Left ventricle myocardium superior (tissue), 1 donor: ENCODE measurements at regions not wholly inside any gene's neighbourhood (a gene's known extent, or its start where the extent isn't known, plus 50 kb on each side); places are given as distances from the start of the nearest gene placed in this dataset.
"Not testable (repeated sequence)": the region's sequence is repeated elsewhere in the genome, so short reads cannot be mapped to it uniquely, and the experiment has no call there.

Experiments
- ATAC-seq: fragments of 200-7000 bp; cut with Tn5 transposase; one replicate; pipeline ENCODE4 v1.9.1; 2020; ENCODE audit warnings: mild to moderate bottlenecking, moderate library complexity
- DNase-seq: peaks from one replicate; pipeline ENCODE4 v3.0.0-alpha.2; 2020
- intact Hi-C: fragments of 100-400 bp; cut with micrococcal nuclease; formaldehyde crosslinking; loops from one replicate; pipeline ENCODE4 v1.11.0; 2022
- donor health status: DM: no; HTN: yes; CAD: no; lungs with severe emphysema.

GRCh38 chrX:20727447-20727846 is 460.7 kb upstream of the RPS6KA3 start:
- DNase-seq (no peak), ATAC-seq (no peak)
- intact Hi-C loops, result no loop called here

- no peak for ATAC-seq
- no peak for DNase-seq
- intact Hi-C loops, result no loop called here
Measured at GRCh38 chrX:20720954-20721626, 454.4 kb upstream of the RPS6KA3 start.

GRCh38 chrX:20718592-20719380 is 452.1 kb upstream of the RPS6KA3 start:
- DNase-seq (no peak), ATAC-seq (no peak)
- intact Hi-C loops, result no loop called here

- intact Hi-C loops, result no loop called here
- ATAC-seq (no peak), DNase-seq (no peak)
Measured at GRCh38 chrX:20715176-20715575, 448.5 kb upstream of the RPS6KA3 start.

- no peak for DNase-seq
- no peak for ATAC-seq
- intact Hi-C loops, result no loop called here
Measured at GRCh38 chrX:20712811-20713210, 446.1 kb upstream of the RPS6KA3 start.

- ATAC-seq (no peak), DNase-seq (no peak)
- intact Hi-C loops, result no loop called here
Measured at GRCh38 chrX:20711366-20711765, 444.7 kb upstream of the RPS6KA3 start.

GRCh38 chrX:20693078-20693477 is 426.4 kb upstream of the RPS6KA3 start:
- DNase-seq, result no peak
- ATAC-seq, result no peak
- intact Hi-C loops, result no loop called here

GRCh38 chrX:20686256-20686655 is 419.5 kb upstream of the RPS6KA3 start:
- ATAC-seq (no peak), DNase-seq (no peak)
- intact Hi-C loops, result no loop called here

GRCh38 chrX:20685652-20686051 is 418.9 kb upstream of the RPS6KA3 start:
- intact Hi-C loops, result no loop called here
- ATAC-seq (no peak), DNase-seq (no peak)

GRCh38 chrX:20681683-20682082 is 415.0 kb upstream of the RPS6KA3 start:
- no peak for DNase-seq
- intact Hi-C loops, result no loop called here
- no peak for ATAC-seq

GRCh38 chrX:20680998-20681397 is 414.3 kb upstream of the RPS6KA3 start:
- intact Hi-C loops, result no loop called here
- ATAC-seq (no peak), DNase-seq (no peak)

- intact Hi-C loops, result no loop called here
- no peak for DNase-seq
- ATAC-seq, result no peak
Measured at GRCh38 chrX:20672476-20672875, 405.8 kb upstream of the RPS6KA3 start.

GRCh38 chrX:20671746-20672145 is 405.0 kb upstream of the RPS6KA3 start:
- intact Hi-C loops, ATAC-seq, DNase-seq: not testable (repeated sequence)

- ATAC-seq (no peak), DNase-seq (no peak)
- intact Hi-C loops, result no loop called here
Measured at GRCh38 chrX:20670611-20671010, 403.9 kb upstream of the RPS6KA3 start.

- intact Hi-C loops, result no loop called here
- ATAC-seq (no peak), DNase-seq (no peak)
Measured at GRCh38 chrX:20668550-20668949, 401.8 kb upstream of the RPS6KA3 start.

- intact Hi-C loops, result no loop called here
- ATAC-seq (no peak), DNase-seq (no peak)
Measured at GRCh38 chrX:20666331-20666730, 399.6 kb upstream of the RPS6KA3 start.

- no peak for DNase-seq
- ATAC-seq, result no peak
- intact Hi-C loops, result no loop called here
Measured at GRCh38 chrX:20665481-20665880, 398.8 kb upstream of the RPS6KA3 start.

GRCh38 chrX:20664774-20665173 is 398.1 kb upstream of the RPS6KA3 start:
- no peak for DNase-seq
- intact Hi-C loops, result no loop called here
- ATAC-seq, result no peak

GRCh38 chrX:20664131-20664530 is 397.4 kb upstream of the RPS6KA3 start:
- no peak for ATAC-seq
- no peak for DNase-seq
- intact Hi-C loops, result no loop called here

- DNase-seq, result no peak
- intact Hi-C loops, result no loop called here
- no peak for ATAC-seq
Measured at GRCh38 chrX:20663336-20663735, 396.6 kb upstream of the RPS6KA3 start.

- DNase-seq (no peak), ATAC-seq (no peak)
- intact Hi-C loops, result no loop called here
Measured at GRCh38 chrX:20656721-20657120, 390.0 kb upstream of the RPS6KA3 start.
